Smooth muscle cell of the brain vasculature (primary cell): ENCODE measurements at regions not wholly inside any gene's neighbourhood (a gene's known extent, or its start where the extent isn't known, plus 50 kb on each side); places are given as distances from the start of the nearest gene placed in this dataset.
A peak's percentile ranks its signal among the peaks of the same experiment; 100 is the strongest.
"Not testable (repeated sequence)": the region's sequence is repeated elsewhere in the genome, so short reads cannot be mapped to it uniquely, and the experiment has no call there.

Source experiments
- DNase-seq: peaks from one replicate; pipeline ENCODE4 v3.0.0-alpha.2; 2012; ENCODE audit warnings: low read depth, low spot score

DNA sequence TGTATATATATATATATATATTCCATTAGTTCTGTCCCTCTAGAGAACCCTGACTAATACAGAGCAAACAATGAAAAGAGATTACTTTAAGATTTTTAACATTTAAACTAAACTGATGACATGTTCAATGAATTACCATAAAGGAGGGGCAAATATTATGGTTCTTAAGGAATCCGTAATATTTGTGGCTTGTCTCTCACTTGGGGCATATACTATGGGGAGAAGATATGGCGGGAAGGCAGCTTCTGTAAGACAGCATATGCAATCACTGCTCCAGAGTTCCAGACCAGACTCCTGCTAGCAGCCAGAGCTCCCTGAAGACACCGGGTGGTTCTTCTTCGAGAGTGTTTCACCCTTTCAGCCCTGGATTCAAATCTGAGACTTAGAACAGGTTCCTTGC is 321.1 kb upstream of the NT5E start:
- DNase-seq: no peak

DNA sequence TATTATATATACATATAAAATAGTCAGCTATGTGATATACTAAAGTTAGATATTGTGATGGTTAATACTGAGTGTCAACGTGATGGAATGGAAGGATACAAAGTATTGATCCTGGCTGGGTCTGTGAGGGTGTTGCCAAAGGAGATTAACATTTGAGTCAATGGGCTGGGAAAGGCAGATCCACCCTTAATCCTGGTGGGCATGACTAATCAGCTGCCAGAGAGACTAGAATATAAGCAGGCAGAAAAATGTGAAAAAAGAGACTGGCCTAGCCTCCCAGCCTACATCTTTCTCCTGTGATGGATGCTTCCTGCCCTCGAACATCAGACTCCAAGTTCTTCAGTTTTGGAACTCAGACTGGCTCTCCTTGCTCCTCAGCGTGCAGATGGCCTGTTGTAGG is 321.6 kb upstream of the NT5E start:
- not testable (repeated sequence) for DNase-seq

GRCh38 chr6:85127696-85128243 is 322.1 kb upstream of the NT5E start:
- no peak for DNase-seq

DNA sequence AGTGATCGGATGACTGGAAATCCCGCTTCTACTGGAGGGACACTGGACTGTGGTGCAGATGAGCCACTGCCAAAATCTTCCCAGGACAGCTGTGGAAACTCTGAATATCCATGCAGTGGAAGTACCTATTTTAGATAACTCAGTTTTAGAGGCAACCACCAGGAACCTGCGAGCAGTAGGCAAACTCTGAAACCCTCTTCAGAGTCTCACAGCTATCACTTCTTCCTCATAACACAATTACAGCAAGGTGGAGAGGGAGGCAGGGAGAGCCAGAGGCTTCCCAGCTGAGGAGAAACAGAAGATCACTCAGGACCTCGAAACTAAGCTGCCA is 322.8 kb upstream of the NT5E start:
- no peak for DNase-seq

- no peak for DNase-seq
These were observed 323.3 kb upstream of the NT5E start for GRCh38 chr6:85126485-85127167.

GRCh38 chr6:85125526-85125925 is 324.4 kb upstream of the NT5E start:
- DNase-seq: no peak

DNA sequence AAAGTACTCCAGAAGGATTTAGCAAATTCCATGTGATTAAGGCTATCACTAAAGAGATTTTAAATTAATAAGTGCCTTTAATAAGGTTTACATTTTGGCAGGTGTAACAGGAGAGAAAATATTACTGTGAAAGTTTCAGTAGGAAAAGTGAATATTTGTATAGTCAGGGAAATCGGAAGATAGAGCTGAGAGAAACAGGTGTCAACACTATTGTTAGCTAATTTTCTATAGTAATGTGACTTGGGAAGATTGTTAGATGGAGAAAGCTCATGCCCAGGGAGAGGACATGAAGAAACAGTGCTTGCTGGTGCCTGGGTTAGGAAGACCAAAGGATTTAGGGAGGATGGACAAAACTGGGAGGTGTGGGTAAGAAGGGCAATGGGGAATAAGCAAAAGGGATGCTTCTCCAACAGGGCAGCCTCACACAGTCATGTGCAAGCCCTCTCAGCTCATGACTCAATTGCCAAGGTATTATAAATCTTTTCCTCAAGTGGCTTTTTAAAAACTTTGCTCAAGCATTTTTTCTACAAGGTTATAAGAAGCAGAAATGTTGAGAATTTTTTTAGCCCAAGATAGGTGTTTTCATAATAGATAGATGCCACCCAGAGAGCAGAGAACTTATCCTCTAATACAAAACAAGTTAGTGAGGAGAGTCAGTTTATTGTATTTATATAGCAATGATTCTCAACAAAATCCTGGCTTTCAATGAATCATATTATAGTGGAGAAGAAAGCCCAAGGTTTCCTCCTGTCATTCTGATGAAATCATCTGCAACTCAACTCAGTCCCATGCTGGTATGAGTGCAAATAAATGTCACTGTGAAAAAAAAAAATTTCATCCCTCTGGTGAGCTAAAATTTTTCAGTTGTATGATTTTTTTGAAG is 325.2 kb upstream of the NT5E start:
- DNase-seq: no peak

- DNase-seq: no peak
These were observed 328.7 kb upstream of the NT5E start for GRCh38 chr6:85121158-85121557.

- no peak for DNase-seq
These were observed 331.1 kb upstream of the NT5E start for GRCh38 chr6:85118652-85119235.

DNA sequence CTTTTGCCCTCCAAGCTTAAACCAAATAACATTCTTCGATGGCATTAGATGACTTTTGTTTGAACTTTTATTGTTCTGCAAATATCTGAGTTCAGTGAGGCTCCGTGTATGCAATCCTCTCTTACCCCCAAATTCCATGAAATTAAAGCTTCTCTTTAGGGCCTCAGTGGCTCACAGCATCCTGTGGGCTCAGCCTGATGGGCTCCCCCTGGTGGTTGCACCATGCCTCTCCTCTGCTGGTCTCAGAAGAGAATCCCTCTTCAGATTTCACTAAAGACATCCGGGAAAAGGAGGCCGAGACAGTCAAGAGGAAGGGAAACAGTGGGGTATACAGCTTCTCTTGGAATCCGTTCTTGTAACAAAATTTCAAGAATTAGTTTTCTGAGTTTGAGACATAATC is 331.6 kb upstream of the NT5E start:
- DNase-seq: no peak

- DNase-seq: no peak
These were observed 333.4 kb upstream of the NT5E start for GRCh38 chr6:85116475-85116874.

DNA sequence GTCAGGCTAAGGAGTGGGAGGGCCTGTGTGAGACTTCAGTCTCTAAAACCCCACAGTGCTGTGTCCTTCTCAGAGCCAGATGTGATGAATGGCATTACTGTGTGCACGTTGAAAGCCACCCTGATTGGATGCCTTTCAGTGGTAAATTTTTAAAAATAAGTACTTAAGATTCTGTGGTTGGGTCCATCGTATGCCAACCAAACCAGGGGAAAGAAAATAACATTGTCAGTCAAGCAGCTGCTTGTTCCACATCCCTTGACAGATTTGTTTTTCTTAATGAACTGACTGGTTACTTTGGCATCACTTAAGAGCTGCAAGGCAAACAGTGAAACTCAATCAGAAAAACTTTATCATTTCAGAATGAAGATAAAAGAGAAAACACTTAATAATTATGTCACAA is 334.0 kb upstream of the NT5E start:
- no peak for DNase-seq

DNA sequence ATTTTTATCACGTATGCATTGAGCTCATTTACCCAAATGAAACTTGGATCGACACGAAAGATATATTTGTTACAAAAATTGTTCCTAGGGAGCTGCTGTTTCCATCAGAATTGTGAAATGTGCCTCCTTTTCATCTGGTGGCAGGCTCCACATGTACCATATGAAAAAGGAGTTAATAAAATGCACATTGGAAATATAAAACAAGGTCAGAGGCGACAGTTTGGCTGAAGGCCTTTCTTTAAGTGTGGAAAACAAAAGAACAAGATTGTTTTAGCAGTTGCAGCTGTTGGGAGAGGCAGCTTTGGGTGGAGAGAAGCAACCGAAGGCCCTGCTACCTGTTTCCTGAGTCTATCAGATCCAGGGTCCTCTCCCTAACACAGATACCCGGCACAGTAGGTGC is 334.5 kb upstream of the NT5E start:
- no peak for DNase-seq

DNA sequence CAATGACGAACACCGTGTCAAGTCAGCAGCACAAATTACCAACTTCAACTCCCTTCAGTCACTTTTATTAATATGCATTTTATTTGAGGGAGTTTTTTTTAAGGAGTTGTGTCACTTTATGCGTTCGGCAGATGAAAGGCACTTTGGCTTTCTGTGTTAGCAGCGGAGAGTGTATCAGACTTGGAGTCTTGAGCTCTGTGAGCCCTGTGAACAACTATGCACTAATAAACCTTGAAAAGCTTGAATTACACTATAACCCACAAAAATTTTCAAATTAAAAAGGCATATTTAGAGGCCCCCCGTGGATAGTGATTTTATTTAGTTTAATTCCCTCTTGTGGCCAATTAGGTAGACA is 335.3 kb upstream of the NT5E start:
- no peak for DNase-seq

GRCh38 chr6:85113934-85114580 is 335.8 kb upstream of the NT5E start:
- no peak for DNase-seq

- DNase-seq: no peak
These were observed 337.3 kb upstream of the NT5E start for GRCh38 chr6:85112540-85112939.

GRCh38 chr6:85111481-85112011 is 338.3 kb upstream of the NT5E start:
- DNase-seq: peak; percentile 85

DNA sequence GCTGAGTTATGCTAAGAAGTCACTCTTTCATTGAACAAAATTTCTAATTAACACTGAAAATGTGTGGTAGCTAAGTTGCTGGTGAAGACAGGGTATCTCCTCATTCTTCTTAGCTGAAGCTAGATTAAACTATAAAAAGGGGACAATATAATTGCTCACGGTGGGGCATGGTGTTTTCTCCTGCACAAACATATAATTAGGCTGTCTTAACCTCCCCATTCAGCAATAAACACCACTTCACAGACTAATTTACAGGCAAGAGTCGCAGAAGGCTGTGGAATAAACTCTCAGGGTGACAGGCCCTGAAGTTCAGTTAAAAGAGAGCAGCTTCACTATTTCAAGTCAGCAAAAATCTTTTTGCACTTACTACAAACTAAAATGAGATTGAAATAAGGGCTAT is 338.9 kb upstream of the NT5E start:
- DNase-seq: no peak

GRCh38 chr6:85107701-85108100 is 342.2 kb upstream of the NT5E start:
- no peak for DNase-seq

DNA sequence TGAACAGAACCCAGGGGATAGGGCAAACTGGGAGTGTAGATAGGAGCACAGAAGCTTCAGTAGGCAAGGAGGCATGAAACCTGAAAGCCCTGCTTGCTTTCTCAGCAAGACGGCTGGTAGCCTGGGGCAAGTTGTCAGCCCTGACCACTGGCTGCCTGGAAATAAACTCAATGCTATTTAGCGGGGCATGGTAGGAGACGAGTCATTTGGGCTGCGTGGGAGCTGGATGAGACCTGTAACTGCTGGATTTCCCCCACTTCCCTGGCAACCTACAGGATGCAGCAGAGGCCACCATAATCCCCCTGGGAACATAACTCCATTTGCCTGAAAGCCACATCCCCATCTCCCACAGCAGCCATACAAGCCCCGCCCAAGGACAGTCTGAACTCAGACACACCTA is 332.6 kb upstream of the TBX18 start:
- no peak for DNase-seq

- DNase-seq: no peak
These were observed 327.8 kb upstream of the TBX18 start for GRCh38 chr6:85092226-85092625.

GRCh38 chr6:85089255-85089654 is 324.9 kb upstream of the TBX18 start:
- no peak for DNase-seq
